ENCODE measurements at regions not wholly inside any gene's neighbourhood (a gene's known extent, or its start where the extent isn't known, plus 50 kb on each side); places are given as distances from the start of the nearest gene placed in this dataset.
"Not testable (repeated sequence)": the region's sequence is repeated elsewhere in the genome, so short reads cannot be mapped to it uniquely, and the experiment has no call there.

DNA sequence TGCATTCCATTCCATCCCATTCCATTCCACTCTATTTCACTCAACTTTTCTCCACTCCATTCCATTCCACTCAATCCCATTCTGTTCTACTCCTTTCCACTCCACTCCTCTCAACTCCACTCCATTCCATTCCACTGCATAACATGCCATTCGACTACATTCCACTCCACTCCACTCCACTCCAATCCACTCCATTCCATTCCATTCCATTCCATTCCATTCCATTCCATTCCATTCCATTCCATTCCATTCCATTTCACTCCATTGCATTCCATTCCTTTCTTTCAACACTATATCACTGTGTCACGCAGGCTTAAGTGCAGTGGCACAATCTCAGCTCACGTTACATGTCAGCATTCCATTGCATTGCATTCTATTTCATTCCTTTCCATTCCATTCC is 1430.4 kb downstream of the TSPY10 start:
- TF ChIP-seq, protein P1, sequence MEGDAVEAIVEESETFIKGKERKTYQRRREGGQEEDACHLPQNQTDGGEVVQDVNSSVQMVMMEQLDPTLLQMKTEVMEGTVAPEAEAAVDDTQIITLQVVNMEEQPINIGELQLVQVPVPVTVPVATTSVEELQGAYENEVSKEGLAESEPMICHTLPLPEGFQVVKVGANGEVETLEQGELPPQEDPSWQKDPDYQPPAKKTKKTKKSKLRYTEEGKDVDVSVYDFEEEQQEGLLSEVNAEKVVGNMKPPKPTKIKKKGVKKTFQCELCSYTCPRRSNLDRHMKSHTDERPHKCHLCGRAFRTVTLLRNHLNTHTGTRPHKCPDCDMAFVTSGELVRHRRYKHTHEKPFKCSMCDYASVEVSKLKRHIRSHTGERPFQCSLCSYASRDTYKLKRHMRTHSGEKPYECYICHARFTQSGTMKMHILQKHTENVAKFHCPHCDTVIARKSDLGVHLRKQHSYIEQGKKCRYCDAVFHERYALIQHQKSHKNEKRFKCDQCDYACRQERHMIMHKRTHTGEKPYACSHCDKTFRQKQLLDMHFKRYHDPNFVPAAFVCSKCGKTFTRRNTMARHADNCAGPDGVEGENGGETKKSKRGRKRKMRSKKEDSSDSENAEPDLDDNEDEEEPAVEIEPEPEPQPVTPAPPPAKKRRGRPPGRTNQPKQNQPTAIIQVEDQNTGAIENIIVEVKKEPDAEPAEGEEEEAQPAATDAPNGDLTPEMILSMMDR (IDR thresholded peaks at IDR 0.05): not testable (repeated sequence)
- not testable (repeated sequence) for TF ChIP-seq POLR2AphosphoS5 (IDR thresholded peaks at IDR 0.05); EP300 (IDR thresholded peaks at IDR 0.05; ENCODE audit: low read depth)

Data from transverse colon (tissue), 4 donors.